Uterus (tissue), 3 donors: ENCODE measurements at regions not wholly inside any gene's neighbourhood (a gene's known extent, or its start where the extent isn't known, plus 50 kb on each side); places are given as distances from the start of the nearest gene placed in this dataset.

Experiments
- DNase-seq, 2 donors: peaks; one replicate each; pipeline ENCODE4 v3.0.0-alpha.2; 2019 to 2020
- H3K27ac ChIP-seq, 2 donors: fragments of 200-600 bp; sonication (generic); 1 replicate in 1 of 2; 2 replicates in 1 of 2; pipeline ENCODE4 v1.5.1; 2016 to 2018
- H3K27me3 ChIP-seq, 2 donors: fragments of 200-600 bp; sonication (generic); one replicate each; pipeline ENCODE4 v1.5.1; 2018 to 2019; ENCODE audit warnings: control low read depth in 1 of 2
- H3K36me3 ChIP-seq, 2 donors: fragments of 200-600 bp; sonication (generic); one replicate each; pipeline ENCODE4 v1.5.1; 2019; ENCODE audit warnings: control low read depth in 1 of 2
- H3K4me1 ChIP-seq, 2 donors: fragments of 200-600 bp; sonication (generic); one replicate each; pipeline ENCODE4 v1.5.1; 2018 to 2019; ENCODE audit warnings: control low read depth in 1 of 2
- H3K4me3 ChIP-seq, 2 donors: fragments of 200-600 bp; sonication (generic); 1 replicate in 1 of 2; 2 replicates in 1 of 2; pipeline ENCODE4 v1.5.1; 2018 to 2019; ENCODE audit warnings: mild to moderate bottlenecking in 1 of 2
- H3K9me3 ChIP-seq, 2 donors: fragments of 200-600 bp; sonication (generic); one replicate each; pipeline ENCODE4 v1.5.1; 2019; ENCODE audit warnings: control low read depth in 1 of 2
- CTCF ChIP-seq, 4 experiments: fragments of 200-600 bp in 2 of 4; fragments of 450-650 bp in 2 of 4; sonication (generic) in 2 of 4; IDR thresholded peaks; one replicate each; pipeline ENCODE4 v1.5.1; 2016 to 2019; ENCODE audit warnings: antibody characterized with exemption in 4 of 4, mild to moderate bottlenecking in 2 of 4, moderate library complexity in 1 of 4
- POLR2A ChIP-seq, 2 donors: fragments of 450-650 bp; IDR thresholded peaks; one replicate each; pipeline ENCODE4 v1.6.1; 2016; ENCODE audit warnings: antibody characterized with exemption in 2 of 2, mild to moderate bottlenecking in 1 of 2, moderate library complexity in 1 of 2
- intact Hi-C: fragments of 100-400 bp; cut with DNase I; formaldehyde crosslinking; loops from one replicate; pipeline ENCODE4 v1.15.1; 2023; ENCODE audit warnings: low total_unique reads
- donor health status: DM: yes; HTN: yes; CAD: no.

- H3K4me1 ChIP-seq, result no peaks in the 10 kb centered on the region
- intact Hi-C loops, result no loop called here
- no peak overlapping the region for H3K27ac ChIP-seq
- no peak for DNase-seq
- H3K27me3 ChIP-seq, result no peaks in the 10 kb centered on the region
- H3K36me3 ChIP-seq, result no peaks in the 10 kb centered on the region
- H3K4me3 ChIP-seq, result no peak overlapping the region
- TF ChIP-seq CTCF (IDR thresholded peaks at IDR 0.05) (no peak), POLR2A (IDR thresholded peaks at IDR 0.05) (no peak)
- no peaks in the 10 kb centered on the region for H3K9me3 ChIP-seq
These were observed 162.8 kb downstream of the SNAPC1 start for GRCh38 chr14:61925043-61925442.

- H3K27ac ChIP-seq, result no peak overlapping the region
- intact Hi-C loops, result no loop called here
These were observed 163.7 kb downstream of the SNAPC1 start for GRCh38 chr14:61925732-61926435.

GRCh38 chr14:61927060-61927459, 164.8 kb downstream of the SNAPC1 start:
- Histone ChIP-seq H3K27me3 (no peaks in the 10 kb centered on the region), H3K36me3 (no peaks in the 10 kb centered on the region), H3K4me3 (no peak overlapping the region), H3K9me3 (no peaks in the 10 kb centered on the region), H3K27ac (no peak overlapping the region), H3K4me1 (no peaks in the 10 kb centered on the region)
- no peak for DNase-seq
- no peak for TF ChIP-seq POLR2A (IDR thresholded peaks at IDR 0.05)
- TF ChIP-seq CTCF (IDR thresholded peaks at IDR 0.05), result no peak
- intact Hi-C loops, result no loop called here

More at GRCh38 chr14:61925732-61926435, 163.7 kb downstream of the SNAPC1 start:
- no peak for TF ChIP-seq POLR2A (IDR thresholded peaks at IDR 0.05)
- TF ChIP-seq CTCF (IDR thresholded peaks at IDR 0.05), result no peak
- Histone ChIP-seq H3K27me3 (no peaks in the 10 kb centered on the region), H3K4me1 (no peaks in the 10 kb centered on the region), H3K9me3 (no peaks in the 10 kb centered on the region), H3K4me3 (no peak overlapping the region), H3K36me3 (no peaks in the 10 kb centered on the region)
- no peak for DNase-seq

- Histone ChIP-seq H3K27ac (no peak overlapping the region), H3K36me3 (no peaks in the 10 kb centered on the region), H3K27me3 (no peaks in the 10 kb centered on the region), H3K9me3 (no peaks in the 10 kb centered on the region), H3K4me1 (no peaks in the 10 kb centered on the region), H3K4me3 (no peak overlapping the region)
- DNase-seq, result no peak
- TF ChIP-seq POLR2A (IDR thresholded peaks at IDR 0.05), result no peak
- TF ChIP-seq CTCF (IDR thresholded peaks at IDR 0.05), result no peak
- intact Hi-C loops, result no loop called here
These were observed 165.3 kb downstream of the SNAPC1 start for GRCh38 chr14:61927520-61927919.

- Histone ChIP-seq H3K9me3 (no peaks in the 10 kb centered on the region), H3K27me3 (no peaks in the 10 kb centered on the region), H3K36me3 (no peaks in the 10 kb centered on the region), H3K27ac (no peak overlapping the region), H3K4me1 (no peaks in the 10 kb centered on the region), H3K4me3 (no peak overlapping the region)
- no peak for DNase-seq
- intact Hi-C loops, result no loop called here
- TF ChIP-seq CTCF (IDR thresholded peaks at IDR 0.05) (no peak), POLR2A (IDR thresholded peaks at IDR 0.05) (no peak)
These were observed 166.1 kb downstream of the SNAPC1 start for GRCh38 chr14:61928300-61928699.
